SK-N-SH (cell line): ENCODE measurements at regions not wholly inside any gene's neighbourhood (a gene's known extent, or its start where the extent isn't known, plus 50 kb on each side); places are given as distances from the start of the nearest gene placed in this dataset.

Experiments used
- EP300 ChIP-seq, 2 experiments: IDR thresholded peaks; 2 replicates each; pipeline versions ENCODE4 v1.4.0 to v1.6.1; 2012; ENCODE audit warnings: borderline replicate concordance in 1 of 2, low read depth in 1 of 2, low read length in 1 of 2
- FOXM1 ChIP-seq: IDR thresholded peaks from 2 replicates; pipeline ENCODE4 v1.4.0; 2012; ENCODE audit warnings: low read depth, mild to moderate bottlenecking
- NFIC ChIP-seq: IDR thresholded peaks from 2 replicates; pipeline ENCODE4 v1.4.0; 2012; ENCODE audit warnings: borderline replicate concordance
- NRF1 ChIP-seq: IDR thresholded peaks from 2 replicates; pipeline ENCODE4 v1.6.1; 2012; ENCODE audit warnings: low read depth, mild to moderate bottlenecking, low read length
- POLR2AphosphoS5 ChIP-seq: IDR thresholded peaks from 2 replicates; pipeline ENCODE4 v1.6.1; 2012; ENCODE audit warnings: low read depth, low read length
- RFX5 ChIP-seq: IDR thresholded peaks from 2 replicates; pipeline ENCODE4 v1.6.1; 2012; ENCODE audit warnings: mild to moderate bottlenecking, improper control_type of control experiment, low read length
- TAF1 ChIP-seq: IDR thresholded peaks from 2 replicates; pipeline ENCODE4 v1.6.1; 2012; ENCODE audit warnings: low read depth, mild to moderate bottlenecking, low read length, moderate library complexity, borderline replicate concordance
- YY1 ChIP-seq: IDR thresholded peaks from 2 replicates; pipeline ENCODE4 v1.4.0; 2012; ENCODE audit warnings: low read depth, mild to moderate bottlenecking
- TF ChIP-seq, protein P1 (sequence below): fragments of 200-600 bp; sonication (generic); IDR thresholded peaks from 2 replicates; pipeline ENCODE4 v1.6.1; 2017; ENCODE audit warnings: antibody characterized with exemption, mild to moderate bottlenecking, moderate library complexity
- TF ChIP-seq, protein P2 (sequence below): IDR thresholded peaks from 2 replicates; pipeline ENCODE4 v1.4.0; 2012; ENCODE audit warnings: low read depth, borderline replicate concordance
- TF ChIP-seq, protein P3 (sequence below): IDR thresholded peaks from 2 replicates; pipeline ENCODE4 v1.6.1; 2012; ENCODE audit warnings: mild to moderate bottlenecking, low read depth, low read length, moderate library complexity
- TF ChIP-seq, protein P4 (sequence below): IDR thresholded peaks from 2 replicates; pipeline ENCODE4 v1.4.0; 2012; ENCODE audit warnings: low read depth

DNA sequence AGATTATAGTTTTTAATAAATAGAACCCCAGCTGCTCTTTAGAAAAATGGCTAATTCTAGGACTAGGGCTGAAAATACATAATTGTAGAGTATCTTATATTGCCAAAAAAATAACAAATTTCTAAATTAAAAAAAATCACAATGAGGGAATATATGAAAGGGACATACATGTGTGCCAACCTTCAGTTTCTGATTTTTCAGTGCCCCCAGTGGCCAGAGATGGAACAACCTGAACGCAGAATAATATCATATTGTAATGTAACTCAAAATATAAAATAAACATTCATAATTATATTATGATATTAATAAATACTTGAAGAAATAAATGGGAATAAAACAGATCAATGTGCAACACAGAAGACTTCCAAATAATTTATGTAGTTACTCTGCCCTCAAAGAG is 460.5 kb downstream of the ZNF385D start:
- no peak for TF ChIP-seq EP300 (IDR thresholded peaks at IDR 0.05; ENCODE audit: borderline replicate concordance in 1 of 2, low read depth in 1 of 2, low read length in 1 of 2)
- TF ChIP-seq, protein P1, sequence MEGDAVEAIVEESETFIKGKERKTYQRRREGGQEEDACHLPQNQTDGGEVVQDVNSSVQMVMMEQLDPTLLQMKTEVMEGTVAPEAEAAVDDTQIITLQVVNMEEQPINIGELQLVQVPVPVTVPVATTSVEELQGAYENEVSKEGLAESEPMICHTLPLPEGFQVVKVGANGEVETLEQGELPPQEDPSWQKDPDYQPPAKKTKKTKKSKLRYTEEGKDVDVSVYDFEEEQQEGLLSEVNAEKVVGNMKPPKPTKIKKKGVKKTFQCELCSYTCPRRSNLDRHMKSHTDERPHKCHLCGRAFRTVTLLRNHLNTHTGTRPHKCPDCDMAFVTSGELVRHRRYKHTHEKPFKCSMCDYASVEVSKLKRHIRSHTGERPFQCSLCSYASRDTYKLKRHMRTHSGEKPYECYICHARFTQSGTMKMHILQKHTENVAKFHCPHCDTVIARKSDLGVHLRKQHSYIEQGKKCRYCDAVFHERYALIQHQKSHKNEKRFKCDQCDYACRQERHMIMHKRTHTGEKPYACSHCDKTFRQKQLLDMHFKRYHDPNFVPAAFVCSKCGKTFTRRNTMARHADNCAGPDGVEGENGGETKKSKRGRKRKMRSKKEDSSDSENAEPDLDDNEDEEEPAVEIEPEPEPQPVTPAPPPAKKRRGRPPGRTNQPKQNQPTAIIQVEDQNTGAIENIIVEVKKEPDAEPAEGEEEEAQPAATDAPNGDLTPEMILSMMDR, result peak; percentile 64
- TF ChIP-seq POLR2AphosphoS5, result no peak
- TF ChIP-seq RFX5, result no peak
- no peak for TF ChIP-seq FOXM1
- TF ChIP-seq, protein P2, sequence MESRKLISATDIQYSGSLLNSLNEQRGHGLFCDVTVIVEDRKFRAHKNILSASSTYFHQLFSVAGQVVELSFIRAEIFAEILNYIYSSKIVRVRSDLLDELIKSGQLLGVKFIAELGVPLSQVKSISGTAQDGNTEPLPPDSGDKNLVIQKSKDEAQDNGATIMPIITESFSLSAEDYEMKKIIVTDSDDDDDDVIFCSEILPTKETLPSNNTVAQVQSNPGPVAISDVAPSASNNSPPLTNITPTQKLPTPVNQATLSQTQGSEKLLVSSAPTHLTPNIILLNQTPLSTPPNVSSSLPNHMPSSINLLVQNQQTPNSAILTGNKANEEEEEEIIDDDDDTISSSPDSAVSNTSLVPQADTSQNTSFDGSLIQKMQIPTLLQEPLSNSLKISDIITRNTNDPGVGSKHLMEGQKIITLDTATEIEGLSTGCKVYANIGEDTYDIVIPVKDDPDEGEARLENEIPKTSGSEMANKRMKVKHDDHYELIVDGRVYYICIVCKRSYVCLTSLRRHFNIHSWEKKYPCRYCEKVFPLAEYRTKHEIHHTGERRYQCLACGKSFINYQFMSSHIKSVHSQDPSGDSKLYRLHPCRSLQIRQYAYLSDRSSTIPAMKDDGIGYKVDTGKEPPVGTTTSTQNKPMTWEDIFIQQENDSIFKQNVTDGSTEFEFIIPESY, result no peak
- no peak for TF ChIP-seq NFIC
- TF ChIP-seq NRF1, result no peak
- no peak for TF ChIP-seq YY1
- TF ChIP-seq, protein P3, sequence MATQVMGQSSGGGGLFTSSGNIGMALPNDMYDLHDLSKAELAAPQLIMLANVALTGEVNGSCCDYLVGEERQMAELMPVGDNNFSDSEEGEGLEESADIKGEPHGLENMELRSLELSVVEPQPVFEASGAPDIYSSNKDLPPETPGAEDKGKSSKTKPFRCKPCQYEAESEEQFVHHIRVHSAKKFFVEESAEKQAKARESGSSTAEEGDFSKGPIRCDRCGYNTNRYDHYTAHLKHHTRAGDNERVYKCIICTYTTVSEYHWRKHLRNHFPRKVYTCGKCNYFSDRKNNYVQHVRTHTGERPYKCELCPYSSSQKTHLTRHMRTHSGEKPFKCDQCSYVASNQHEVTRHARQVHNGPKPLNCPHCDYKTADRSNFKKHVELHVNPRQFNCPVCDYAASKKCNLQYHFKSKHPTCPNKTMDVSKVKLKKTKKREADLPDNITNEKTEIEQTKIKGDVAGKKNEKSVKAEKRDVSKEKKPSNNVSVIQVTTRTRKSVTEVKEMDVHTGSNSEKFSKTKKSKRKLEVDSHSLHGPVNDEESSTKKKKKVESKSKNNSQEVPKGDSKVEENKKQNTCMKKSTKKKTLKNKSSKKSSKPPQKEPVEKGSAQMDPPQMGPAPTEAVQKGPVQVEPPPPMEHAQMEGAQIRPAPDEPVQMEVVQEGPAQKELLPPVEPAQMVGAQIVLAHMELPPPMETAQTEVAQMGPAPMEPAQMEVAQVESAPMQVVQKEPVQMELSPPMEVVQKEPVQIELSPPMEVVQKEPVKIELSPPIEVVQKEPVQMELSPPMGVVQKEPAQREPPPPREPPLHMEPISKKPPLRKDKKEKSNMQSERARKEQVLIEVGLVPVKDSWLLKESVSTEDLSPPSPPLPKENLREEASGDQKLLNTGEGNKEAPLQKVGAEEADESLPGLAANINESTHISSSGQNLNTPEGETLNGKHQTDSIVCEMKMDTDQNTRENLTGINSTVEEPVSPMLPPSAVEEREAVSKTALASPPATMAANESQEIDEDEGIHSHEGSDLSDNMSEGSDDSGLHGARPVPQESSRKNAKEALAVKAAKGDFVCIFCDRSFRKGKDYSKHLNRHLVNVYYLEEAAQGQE, result no peak
- TF ChIP-seq, protein P4, sequence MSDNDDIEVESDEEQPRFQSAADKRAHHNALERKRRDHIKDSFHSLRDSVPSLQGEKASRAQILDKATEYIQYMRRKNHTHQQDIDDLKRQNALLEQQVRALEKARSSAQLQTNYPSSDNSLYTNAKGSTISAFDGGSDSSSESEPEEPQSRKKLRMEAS, result no peak
- no peak for TF ChIP-seq TAF1
